ENCODE measurements at regions not wholly inside any gene's neighbourhood (a gene's known extent, or its start where the extent isn't known, plus 50 kb on each side); places are given as distances from the start of the nearest gene placed in this dataset.

DNA sequence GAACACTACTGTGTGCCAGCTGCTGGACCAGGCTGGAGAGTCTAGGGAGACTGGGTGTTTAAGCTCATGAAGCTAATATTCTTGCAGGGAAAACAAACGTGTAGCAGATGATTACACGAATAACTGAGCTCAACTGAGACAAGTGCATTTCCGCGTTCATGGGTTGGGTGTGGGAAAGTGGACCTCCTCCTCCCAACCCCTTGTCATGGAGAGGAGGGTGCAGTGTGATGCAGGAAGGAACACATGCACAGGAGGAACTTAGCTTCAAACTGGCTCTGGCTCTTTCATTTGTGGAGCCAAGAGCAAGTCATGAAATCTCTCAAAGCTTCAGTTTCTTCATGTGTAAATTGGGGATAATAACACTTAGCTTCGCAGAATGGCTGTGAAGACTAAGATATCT, 204.3 kb downstream of the ARHGAP12 start:
- TF ChIP-seq, protein P1, sequence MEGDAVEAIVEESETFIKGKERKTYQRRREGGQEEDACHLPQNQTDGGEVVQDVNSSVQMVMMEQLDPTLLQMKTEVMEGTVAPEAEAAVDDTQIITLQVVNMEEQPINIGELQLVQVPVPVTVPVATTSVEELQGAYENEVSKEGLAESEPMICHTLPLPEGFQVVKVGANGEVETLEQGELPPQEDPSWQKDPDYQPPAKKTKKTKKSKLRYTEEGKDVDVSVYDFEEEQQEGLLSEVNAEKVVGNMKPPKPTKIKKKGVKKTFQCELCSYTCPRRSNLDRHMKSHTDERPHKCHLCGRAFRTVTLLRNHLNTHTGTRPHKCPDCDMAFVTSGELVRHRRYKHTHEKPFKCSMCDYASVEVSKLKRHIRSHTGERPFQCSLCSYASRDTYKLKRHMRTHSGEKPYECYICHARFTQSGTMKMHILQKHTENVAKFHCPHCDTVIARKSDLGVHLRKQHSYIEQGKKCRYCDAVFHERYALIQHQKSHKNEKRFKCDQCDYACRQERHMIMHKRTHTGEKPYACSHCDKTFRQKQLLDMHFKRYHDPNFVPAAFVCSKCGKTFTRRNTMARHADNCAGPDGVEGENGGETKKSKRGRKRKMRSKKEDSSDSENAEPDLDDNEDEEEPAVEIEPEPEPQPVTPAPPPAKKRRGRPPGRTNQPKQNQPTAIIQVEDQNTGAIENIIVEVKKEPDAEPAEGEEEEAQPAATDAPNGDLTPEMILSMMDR (IDR thresholded peaks at IDR 0.05), result no peak
- no peak for TF ChIP-seq EP300 (IDR thresholded peaks at IDR 0.05)
